Gastroesophageal sphincter (tissue), 3 donors: ENCODE measurements at regions not wholly inside any gene's neighbourhood (a gene's known extent, or its start where the extent isn't known, plus 50 kb on each side); places are given as distances from the start of the nearest gene placed in this dataset.

Experiments used
- CTCF ChIP-seq, 4 experiments: fragments of 200-600 bp in 2 of 4; fragments of 450-650 bp in 2 of 4; sonication (generic) in 1 of 4; IDR thresholded peaks; one replicate each; pipeline ENCODE4 v1.5.1; 2017 to 2019; ENCODE audit warnings: antibody characterized with exemption in 4 of 4, mild to moderate bottlenecking in 2 of 4, moderate library complexity in 2 of 4
- POLR2A ChIP-seq, 2 donors: fragments of 450-650 bp; IDR thresholded peaks; one replicate each; pipeline ENCODE4 v1.6.1; 2017; ENCODE audit warnings: antibody characterized with exemption in 2 of 2, mild to moderate bottlenecking in 2 of 2, moderate library complexity in 1 of 2
- POLR2AphosphoS5 ChIP-seq: sonication (generic); formaldehyde crosslinking; IDR thresholded peaks from one replicate; pipeline ENCODE4 v1.6.1; 2017; ENCODE audit warnings: antibody characterized with exemption

DNA sequence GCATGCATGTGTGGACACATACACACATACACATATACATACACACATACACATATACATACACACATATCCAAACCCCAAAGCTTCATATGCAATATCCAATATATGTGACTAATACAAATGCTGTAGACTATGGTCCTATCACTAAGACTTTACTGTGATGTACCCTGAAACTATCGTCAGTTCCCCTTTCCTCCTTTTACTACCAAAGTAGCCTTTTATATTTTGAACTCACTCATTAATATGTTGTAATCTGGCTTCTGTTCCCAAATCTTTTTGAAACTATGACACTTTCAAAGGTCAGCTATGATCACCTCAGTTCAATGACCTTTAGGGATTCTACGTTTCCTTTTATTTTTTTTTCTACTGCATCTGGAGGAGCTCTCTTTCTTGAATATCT lies 64.8 kb upstream of the TFEC start:
- TF ChIP-seq POLR2A (IDR thresholded peaks at IDR 0.05): no peak
- TF ChIP-seq CTCF (IDR thresholded peaks at IDR 0.05): no peak
- TF ChIP-seq POLR2AphosphoS5: no peak
